ENCODE measurements at regions not wholly inside any gene's neighbourhood (a gene's known extent, or its start where the extent isn't known, plus 50 kb on each side); places are given as distances from the start of the nearest gene placed in this dataset.
"Not testable (repeated sequence)": the region's sequence is repeated elsewhere in the genome, so short reads cannot be mapped to it uniquely, and the experiment has no call there.

GRCh38 chr4:179040259-179040658, 1598.0 kb upstream of the AGA start:
- no peak for DNase-seq

DNA sequence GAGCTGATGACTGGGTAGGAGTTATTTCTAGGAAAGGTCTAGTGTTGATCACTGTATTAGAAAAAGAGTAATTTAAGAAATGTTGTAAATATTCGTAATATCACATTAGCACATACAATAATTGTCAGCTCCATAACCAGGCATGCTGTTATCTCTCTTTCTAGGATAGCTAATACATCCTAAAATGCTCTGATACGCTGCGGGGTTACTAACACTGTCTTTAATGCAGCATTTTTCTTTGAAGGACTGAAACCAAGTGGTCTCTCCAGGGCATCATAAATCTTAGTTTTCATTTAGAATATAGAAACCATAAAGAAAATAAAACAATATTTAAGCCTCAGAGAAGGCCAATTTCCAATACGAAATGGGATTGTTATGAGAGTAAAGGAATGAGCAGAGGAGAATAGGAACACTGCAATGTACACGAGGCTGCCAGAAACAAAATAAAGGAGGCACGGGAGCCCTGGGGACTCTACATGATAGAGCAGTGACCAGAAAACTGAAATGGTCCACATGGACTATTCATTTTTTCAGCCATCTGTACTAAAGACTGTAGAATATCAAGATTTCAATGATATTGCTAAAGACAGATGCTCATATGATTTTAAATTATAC, 1606.7 kb upstream of the AGA start:
- DNase-seq = no peak

DNA sequence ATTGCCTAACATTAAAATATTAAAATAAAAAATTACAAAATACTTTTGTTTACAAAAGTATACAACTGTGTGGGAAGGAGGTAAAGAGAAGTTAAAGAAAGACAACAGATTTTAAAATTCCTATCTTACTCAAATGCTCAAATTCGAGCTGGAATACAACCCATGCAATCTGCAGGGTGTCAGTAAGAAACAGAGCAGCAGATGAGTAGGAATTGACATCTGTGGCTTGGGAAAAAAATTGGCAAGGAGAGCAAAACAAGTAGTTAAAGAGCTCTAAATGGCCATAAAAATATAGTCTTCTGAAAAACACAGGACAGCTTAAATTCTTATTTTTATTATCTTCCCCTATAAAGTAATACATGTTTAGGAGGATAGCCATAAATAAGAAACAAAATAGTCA, 1609.0 kb upstream of the AGA start:
- no peak for DNase-seq

DNA sequence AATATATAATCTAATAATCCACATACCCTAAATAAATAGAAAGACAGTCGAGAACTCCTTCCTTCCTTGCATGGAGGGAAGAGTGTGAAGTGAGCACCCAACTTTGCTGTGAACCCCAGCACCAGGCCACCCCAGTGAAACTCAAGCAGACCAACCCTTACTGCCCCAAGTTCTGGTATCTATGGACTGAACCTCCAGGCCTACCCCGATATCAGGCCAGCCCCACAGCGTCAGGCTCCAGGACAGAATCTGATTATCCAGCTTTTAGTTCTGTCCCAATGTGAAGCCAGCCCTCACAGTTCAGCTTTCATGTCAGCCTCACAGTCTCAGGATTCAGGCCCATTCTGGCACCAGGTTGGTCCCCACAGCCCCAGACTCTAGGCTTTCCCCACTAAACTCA, 1617.2 kb upstream of the AGA start:
- DNase-seq = no peak

- DNase-seq = not testable (repeated sequence)
Measured at GRCh38 chr4:179066254-179066653, 1624.0 kb upstream of the AGA start.

DNA sequence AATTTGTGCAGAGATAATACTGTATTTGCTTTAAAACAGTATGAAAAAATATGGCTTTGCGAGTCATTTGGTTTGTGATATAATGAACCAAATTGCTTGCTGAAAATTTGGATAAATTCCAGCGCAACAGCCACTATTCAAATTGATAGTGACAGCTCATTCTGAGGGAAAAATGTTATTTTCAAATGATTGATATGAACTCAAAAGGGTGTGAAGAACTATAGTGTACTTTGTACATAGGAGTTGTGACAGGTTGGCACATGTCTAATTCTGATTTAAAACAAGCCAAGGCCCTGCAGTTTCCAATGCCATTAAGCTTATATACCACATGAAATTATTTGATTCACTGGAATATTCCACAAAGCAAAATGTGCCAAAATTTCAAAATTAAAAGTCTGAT, 1628.9 kb upstream of the AGA start:
- no peak for DNase-seq

GRCh38 chr4:179076865-179077264, 1634.6 kb upstream of the AGA start:
- no peak for DNase-seq

DNA sequence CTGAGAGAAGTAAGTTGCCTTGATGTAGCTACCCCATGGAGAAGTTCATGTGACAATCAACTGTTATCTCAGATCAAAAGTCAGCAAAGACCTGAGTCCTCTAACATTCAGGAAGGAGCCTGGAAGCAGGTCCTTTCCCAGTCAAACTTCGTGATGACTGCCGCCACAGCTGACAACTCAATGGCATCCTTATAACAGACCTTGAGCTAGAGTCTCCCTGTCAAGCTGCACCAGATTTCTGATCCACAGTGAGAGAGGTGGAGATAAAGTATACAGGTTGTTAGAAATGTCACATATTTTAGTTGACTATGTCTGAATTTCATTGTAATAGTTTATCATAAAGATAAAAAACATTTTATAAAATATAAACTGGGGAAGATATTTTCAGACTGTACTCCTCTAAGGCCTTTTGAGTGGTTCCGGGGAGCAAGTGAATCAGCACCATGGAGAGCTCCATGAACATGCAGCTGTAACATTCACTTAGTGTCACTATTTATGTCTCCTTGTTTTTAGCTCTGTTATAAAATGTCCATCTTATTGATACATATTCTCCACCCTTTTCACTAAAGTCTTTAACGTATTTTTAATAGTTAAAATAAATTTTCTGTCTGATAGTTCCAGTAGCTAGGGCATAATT, 1653.5 kb upstream of the AGA start:
- no peak for DNase-seq

GRCh38 chr4:179097741-179098140, 1655.5 kb upstream of the AGA start:
- no peak for DNase-seq

- DNase-seq = no peak
Measured at GRCh38 chr4:179110356-179110755, 1668.1 kb upstream of the AGA start.

GRCh38 chr4:179110816-179111215, 1668.6 kb upstream of the AGA start:
- no peak for DNase-seq

- DNase-seq = no peak
Measured at GRCh38 chr4:179112441-179113170, 1670.4 kb upstream of the AGA start.

GRCh38 chr4:179114615-179115014, 1672.4 kb upstream of the AGA start:
- DNase-seq = no peak

- DNase-seq = no peak
Measured at GRCh38 chr4:179116011-179116410, 1673.8 kb upstream of the AGA start.

DNA sequence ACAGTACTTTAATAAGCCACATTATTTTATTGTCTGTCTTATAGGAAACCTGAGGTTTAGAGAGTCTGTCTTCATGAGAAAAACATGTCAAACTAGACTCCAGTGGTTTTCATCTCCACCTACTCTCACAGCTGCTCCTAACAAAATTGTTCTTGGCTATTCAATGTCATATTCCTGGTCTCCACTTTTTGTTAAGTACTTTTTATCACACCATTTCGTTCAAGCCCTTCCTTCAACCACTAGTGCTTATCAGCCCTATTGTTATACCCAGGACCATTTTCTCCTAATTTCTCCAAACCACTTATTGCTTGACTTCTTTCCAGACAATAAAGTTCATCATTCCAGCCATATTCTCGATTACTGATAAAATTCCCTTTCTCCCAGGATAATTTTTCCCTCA, 1674.3 kb upstream of the AGA start:
- DNase-seq = no peak

DNA sequence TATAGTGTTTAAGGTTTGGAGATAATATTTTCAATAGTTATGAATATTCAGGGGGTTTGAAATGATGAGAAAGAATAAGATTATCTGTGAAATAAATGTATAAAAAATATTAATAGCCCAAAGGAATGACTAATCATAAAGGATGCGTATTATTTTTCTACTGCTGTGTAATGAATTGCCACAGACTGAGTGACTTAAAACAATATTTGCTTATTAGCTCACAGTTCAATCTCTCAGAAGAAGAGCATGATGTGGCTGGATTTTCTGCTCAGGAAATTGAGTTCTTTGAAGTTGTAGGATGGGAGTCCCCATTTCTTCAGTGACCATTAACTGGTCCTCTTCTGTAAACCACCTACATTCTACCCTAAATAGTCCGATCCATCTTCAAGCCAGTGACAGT, 1680.8 kb upstream of the AGA start:
- DNase-seq = no peak

DNA sequence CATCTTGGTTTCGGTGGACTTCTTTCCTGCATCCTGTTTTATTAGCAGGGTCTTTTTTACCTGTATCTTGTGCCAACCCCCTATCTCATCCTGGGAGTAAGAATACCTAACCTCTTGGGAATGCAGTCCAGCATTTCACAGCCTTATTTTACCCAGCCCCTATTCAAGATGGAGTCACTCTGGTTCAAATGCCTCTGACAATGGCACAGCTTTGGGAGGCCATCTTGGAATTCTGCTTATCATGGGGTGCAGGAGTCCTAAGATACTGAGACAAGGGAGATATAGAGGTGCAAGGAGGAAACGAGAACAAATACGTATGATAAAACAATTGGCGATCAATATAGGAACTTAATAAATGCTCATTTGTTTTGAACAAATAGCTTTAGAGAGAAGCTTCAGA, 1682.2 kb upstream of the AGA start:
- no peak for DNase-seq

DNA sequence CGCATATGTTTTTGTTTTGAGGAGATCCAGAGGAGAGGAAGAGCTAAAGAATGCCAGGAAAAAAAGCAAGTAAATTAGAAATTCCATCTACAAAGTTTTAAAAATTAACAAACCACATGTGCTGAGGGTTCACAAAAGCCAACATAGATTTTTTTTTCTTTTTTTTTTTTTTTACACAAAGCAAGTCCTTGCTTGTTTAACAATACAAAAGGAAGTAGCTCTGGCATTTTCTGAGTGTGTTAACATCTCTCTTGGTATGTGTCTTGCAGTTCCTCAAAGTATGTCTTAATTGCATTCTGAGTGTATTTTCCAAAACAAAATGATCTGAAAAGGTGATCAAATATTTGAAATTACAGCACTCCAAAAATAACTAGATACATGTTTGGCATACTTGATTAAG, 1682.7 kb upstream of the AGA start:
- DNase-seq = no peak

DNA sequence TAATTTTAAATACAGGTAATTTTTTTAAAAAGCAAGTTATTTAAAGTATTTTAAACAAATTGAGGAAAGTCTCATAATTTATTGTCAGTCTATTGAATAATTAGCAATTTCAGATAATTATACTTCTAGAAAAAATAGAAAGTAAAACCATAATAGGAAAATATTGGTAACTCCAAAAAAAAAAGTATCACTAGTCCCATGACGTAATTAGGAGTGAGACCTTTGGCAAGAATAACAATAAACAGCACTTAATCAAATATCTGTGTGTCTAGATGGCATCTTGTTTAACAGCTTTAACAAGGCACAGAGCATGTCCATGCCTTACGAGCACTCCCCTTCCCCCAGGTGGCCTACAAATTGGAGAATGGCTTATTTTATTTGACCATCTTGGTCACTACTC, 1683.6 kb upstream of the AGA start:
- no peak for DNase-seq

DNA sequence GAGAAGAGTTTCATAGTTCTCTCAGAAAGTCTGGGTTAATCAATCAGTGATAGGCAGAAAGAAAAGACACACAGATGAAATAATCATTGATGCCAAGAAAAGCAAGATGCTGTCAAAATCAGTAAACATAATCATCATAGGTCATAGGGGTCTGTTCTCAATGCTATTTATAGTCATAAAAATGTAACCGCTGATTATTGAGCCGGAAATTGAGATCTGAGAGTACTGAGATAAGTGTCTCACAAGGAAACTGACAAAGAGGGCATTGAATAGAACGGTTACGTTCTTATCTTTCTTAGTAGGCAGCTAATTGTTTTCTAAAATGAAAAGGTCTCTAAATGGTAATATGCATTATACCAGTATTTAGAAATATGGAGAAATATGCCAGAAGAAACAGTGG, 1686.1 kb upstream of the AGA start:
- DNase-seq = no peak

DNA sequence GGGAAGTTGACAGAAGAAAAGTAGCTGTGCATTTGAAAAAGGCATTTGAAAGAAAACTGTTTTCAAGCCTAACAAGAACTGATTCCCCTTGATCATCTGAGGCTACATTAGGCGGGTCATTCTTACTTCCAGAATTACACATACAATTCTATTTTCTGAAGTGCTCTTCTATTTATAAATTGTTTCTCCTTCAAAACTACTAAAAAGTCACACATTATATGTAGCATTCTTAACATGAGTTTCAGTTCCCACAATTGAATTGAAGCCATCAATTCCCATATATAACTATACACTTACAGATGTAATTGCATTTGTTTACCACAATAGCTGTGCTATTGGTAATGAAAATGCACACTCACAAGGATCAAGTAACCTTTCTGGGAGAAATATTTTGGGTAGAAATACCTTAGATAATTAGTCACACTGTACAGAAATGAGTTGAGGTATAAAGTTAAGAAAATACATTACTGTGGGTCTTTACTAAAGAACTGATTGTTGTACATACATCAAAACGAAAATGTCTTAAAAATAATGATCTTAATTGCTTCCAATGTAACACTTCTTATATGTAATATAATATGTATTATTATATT, 1688.0 kb upstream of the AGA start:
- no peak for DNase-seq

GRCh38 chr4:179145746-179146525, 1703.7 kb upstream of the AGA start:
- no peak for DNase-seq

- no peak for DNase-seq
Measured at GRCh38 chr4:179151770-179152169, 1709.5 kb upstream of the AGA start.

Data from activated CD4-positive, alpha-beta T cell treated with anti-CD3 and anti-CD28 coated beads, Interleukin-2, amount 50 U/mL, for 48 hours (primary cell).